ENCODE measurements at regions not wholly inside any gene's neighbourhood (a gene's known extent, or its start where the extent isn't known, plus 50 kb on each side); places are given as distances from the start of the nearest gene placed in this dataset.

DNA sequence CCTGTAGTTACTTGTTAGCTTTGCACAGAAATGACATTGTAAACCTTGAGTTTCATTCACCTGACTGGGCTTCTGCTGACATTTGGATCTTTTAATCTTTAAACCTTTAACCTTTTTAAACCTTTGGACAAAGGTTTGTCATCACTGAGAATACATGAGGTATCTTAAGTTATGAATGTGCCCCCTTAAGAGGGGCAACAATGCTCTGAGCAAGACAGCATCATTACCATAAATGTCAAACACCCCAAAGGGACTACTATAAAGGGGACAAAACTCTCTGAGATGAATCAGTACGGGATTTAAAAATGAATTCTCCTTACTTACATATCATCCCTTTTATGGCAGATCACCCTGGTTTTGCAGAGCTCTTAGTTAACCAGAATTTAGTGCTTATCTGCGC lies 203.3 kb downstream of the COG6 start:
- TF ChIP-seq, protein P1, sequence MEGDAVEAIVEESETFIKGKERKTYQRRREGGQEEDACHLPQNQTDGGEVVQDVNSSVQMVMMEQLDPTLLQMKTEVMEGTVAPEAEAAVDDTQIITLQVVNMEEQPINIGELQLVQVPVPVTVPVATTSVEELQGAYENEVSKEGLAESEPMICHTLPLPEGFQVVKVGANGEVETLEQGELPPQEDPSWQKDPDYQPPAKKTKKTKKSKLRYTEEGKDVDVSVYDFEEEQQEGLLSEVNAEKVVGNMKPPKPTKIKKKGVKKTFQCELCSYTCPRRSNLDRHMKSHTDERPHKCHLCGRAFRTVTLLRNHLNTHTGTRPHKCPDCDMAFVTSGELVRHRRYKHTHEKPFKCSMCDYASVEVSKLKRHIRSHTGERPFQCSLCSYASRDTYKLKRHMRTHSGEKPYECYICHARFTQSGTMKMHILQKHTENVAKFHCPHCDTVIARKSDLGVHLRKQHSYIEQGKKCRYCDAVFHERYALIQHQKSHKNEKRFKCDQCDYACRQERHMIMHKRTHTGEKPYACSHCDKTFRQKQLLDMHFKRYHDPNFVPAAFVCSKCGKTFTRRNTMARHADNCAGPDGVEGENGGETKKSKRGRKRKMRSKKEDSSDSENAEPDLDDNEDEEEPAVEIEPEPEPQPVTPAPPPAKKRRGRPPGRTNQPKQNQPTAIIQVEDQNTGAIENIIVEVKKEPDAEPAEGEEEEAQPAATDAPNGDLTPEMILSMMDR (conservative IDR thresholded peaks at IDR 0.05) = no peak
- TF ChIP-seq ZFX (IDR thresholded peaks at IDR 0.05) = no peak

Data from C4-2B (cell line).